Ascending aorta (tissue), 2 donors: ENCODE measurements at regions not wholly inside any gene's neighbourhood (a gene's known extent, or its start where the extent isn't known, plus 50 kb on each side); places are given as distances from the start of the nearest gene placed in this dataset.

ENCODE experiments used
- DNase-seq, 2 donors: peaks; one replicate each; pipeline ENCODE4 v3.0.0-alpha.2; 2019; ENCODE audit warnings: low spot score in 2 of 2
- H3K27ac ChIP-seq, 2 donors: fragments of 200-600 bp; sonication (generic); one replicate each; pipeline ENCODE4 v1.5.1; 2016 to 2017; ENCODE audit warnings: mild to moderate bottlenecking in 1 of 2
- H3K27me3 ChIP-seq: fragments of 200-600 bp; sonication (generic); one replicate; pipeline ENCODE4 v1.5.1; 2017
- H3K36me3 ChIP-seq, 2 donors: fragments of 200-600 bp; sonication (generic); one replicate each; pipeline ENCODE4 v1.5.1; 2016
- H3K4me1 ChIP-seq, 2 donors: fragments of 200-600 bp; sonication (generic); one replicate each; pipeline ENCODE4 v1.5.1; 2016 to 2017; ENCODE audit warnings: mild to moderate bottlenecking in 1 of 2
- H3K4me3 ChIP-seq, 2 donors: fragments of 200-600 bp; sonication (generic); one replicate each; pipeline ENCODE4 v1.5.1; 2016 to 2017; ENCODE audit warnings: mild to moderate bottlenecking in 1 of 2
- H3K9me3 ChIP-seq, 2 donors: fragments of 200-600 bp; sonication (generic); one replicate each; pipeline ENCODE4 v1.5.1; 2016
- intact Hi-C: fragments of 100-400 bp; cut with DNase I; formaldehyde crosslinking; loops from one replicate; pipeline ENCODE4 v1.15.1; 2023
- TF ChIP-seq, protein P1 (sequence below), 3 experiments: fragments of 200-600 bp in 2 of 3; fragments of 450-650 bp in 1 of 3; sonication (generic) in 2 of 3; IDR thresholded peaks; one replicate each; pipeline ENCODE4 v1.5.1; 2016 to 2019; ENCODE audit warnings: antibody characterized with exemption in 3 of 3, mild to moderate bottlenecking in 1 of 3, moderate library complexity in 1 of 3

DNA sequence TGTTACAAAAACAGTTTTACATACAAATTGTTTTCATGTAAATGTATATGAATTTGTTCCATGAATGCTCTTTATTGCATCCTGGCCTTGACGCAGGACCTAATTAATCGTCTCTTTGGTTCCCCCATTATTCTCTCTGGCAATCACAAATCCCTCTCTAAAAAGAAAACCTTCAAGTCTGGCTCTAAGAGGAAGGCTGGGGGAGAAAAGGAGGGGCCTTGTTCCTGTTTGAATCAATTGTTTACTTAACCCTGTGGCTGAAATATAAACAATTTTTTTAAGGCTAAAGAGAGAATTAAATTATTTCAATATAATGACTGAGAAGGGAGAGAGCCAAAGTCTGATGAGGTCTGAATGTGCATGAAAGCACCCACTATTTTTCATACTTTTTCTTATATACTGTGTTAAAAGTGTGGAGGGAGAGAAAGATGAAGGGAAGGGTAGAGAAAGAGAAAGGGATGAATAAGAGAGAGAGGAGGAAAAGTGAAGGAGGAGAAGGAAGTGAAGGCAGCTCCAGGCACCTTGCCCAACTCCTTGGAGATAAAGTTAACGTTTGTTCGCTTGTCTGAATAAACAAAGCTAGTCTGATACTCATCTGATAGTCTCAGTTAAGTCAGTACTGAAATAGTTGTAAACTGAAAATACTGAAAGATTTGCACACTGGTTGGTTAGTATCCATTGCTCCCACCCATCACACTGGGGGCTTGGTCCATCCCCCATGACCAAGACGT is 116.4 kb upstream of the SPDL1 start:
- TF ChIP-seq, protein P1, sequence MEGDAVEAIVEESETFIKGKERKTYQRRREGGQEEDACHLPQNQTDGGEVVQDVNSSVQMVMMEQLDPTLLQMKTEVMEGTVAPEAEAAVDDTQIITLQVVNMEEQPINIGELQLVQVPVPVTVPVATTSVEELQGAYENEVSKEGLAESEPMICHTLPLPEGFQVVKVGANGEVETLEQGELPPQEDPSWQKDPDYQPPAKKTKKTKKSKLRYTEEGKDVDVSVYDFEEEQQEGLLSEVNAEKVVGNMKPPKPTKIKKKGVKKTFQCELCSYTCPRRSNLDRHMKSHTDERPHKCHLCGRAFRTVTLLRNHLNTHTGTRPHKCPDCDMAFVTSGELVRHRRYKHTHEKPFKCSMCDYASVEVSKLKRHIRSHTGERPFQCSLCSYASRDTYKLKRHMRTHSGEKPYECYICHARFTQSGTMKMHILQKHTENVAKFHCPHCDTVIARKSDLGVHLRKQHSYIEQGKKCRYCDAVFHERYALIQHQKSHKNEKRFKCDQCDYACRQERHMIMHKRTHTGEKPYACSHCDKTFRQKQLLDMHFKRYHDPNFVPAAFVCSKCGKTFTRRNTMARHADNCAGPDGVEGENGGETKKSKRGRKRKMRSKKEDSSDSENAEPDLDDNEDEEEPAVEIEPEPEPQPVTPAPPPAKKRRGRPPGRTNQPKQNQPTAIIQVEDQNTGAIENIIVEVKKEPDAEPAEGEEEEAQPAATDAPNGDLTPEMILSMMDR (IDR thresholded peaks at IDR 0.05): no peak
- no peak overlapping the region for H3K27ac ChIP-seq
- no peak for DNase-seq
- H3K36me3 ChIP-seq: no peaks in the 10 kb centered on the region
- H3K4me1 ChIP-seq: no peaks in the 10 kb centered on the region
- H3K27me3 ChIP-seq: no peaks in the 10 kb centered on the region
- no peak overlapping the region for H3K4me3 ChIP-seq
- H3K9me3 ChIP-seq: no peaks in the 10 kb centered on the region
- intact Hi-C loops: no loop called here

DNA sequence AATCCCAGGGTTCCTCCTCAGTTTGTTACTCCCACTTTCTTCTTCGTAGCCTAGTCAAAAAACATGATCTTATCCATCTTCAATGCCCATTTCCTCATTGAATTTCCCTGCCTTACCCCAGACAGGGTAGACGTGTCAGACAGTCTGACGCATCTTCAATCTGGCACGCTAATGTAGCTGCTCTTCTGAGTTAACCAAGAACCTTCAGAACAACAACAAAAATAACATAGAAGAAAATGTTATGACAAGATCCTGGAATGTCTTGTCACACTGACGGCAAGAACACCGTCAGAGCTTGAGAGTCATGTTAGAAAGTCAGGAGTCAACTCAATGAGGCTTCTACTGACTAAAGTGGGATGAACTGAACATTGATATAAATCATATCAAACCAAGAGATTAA is 122.7 kb upstream of the SPDL1 start:
- H3K27me3 ChIP-seq: no peaks in the 10 kb centered on the region
- no peak overlapping the region for H3K27ac ChIP-seq
- no peaks in the 10 kb centered on the region for H3K4me1 ChIP-seq
- no peak overlapping the region for H3K4me3 ChIP-seq
- TF ChIP-seq, protein P1 (IDR thresholded peaks at IDR 0.05): no peak
- H3K9me3 ChIP-seq: no peaks in the 10 kb centered on the region
- intact Hi-C loops: no loop called here
- no peak for DNase-seq
- no peaks in the 10 kb centered on the region for H3K36me3 ChIP-seq

DNA sequence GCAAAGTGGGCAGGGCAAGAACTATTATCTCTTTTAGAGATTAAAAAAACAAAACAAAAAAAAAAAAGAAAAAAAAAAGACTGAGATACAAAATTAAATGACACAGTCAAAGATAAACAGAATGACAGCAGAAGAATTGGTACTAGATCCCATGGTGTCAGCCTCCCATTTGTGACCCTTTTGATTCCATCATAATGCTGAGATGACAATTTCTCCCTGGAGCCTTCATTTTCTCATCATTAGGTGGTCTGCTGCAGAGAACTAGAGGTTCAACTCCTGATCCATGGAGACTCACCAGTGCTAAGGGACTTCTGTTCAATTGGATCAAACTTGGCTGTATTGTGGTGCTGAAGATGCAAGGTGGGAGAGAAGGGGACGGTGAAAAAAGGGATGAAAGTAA is 123.5 kb upstream of the SPDL1 start:
- TF ChIP-seq, protein P1 (IDR thresholded peaks at IDR 0.05): no peak
- H3K27ac ChIP-seq: no peak overlapping the region
- H3K27me3 ChIP-seq: no peaks in the 10 kb centered on the region
- H3K9me3 ChIP-seq: no peaks in the 10 kb centered on the region
- H3K4me1 ChIP-seq: no peaks in the 10 kb centered on the region
- no peak for DNase-seq
- H3K4me3 ChIP-seq: no peak overlapping the region
- H3K36me3 ChIP-seq: no peaks in the 10 kb centered on the region
- intact Hi-C loops: no loop called here

DNA sequence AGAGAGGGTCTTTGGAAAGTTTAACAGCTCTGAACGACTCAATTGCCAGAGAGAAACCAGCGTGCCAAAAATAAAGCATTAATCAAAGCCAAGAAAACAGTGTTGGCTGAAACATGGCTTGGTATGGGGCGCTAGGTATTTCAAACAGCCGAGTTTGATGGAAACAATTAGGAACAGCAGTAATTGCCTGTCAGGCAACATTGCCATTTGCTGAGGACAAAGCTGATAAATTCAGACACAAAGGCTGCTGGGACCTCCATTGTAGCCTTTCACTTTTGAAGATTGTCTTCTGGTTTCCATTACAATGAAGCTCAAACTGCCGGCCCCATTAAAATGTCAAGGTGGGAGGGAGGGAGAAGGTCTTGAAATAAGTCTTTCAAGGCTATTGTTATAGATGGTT is 125.4 kb upstream of the SPDL1 start:
- no peak overlapping the region for H3K27ac ChIP-seq
- DNase-seq: no peak
- H3K4me3 ChIP-seq: no peak overlapping the region
- TF ChIP-seq, protein P1 (IDR thresholded peaks at IDR 0.05): no peak
- H3K9me3 ChIP-seq: no peaks in the 10 kb centered on the region
- H3K27me3 ChIP-seq: no peaks in the 10 kb centered on the region
- H3K36me3 ChIP-seq: no peaks in the 10 kb centered on the region
- intact Hi-C loops: no loop called here
- H3K4me1 ChIP-seq: no peaks in the 10 kb centered on the region

DNA sequence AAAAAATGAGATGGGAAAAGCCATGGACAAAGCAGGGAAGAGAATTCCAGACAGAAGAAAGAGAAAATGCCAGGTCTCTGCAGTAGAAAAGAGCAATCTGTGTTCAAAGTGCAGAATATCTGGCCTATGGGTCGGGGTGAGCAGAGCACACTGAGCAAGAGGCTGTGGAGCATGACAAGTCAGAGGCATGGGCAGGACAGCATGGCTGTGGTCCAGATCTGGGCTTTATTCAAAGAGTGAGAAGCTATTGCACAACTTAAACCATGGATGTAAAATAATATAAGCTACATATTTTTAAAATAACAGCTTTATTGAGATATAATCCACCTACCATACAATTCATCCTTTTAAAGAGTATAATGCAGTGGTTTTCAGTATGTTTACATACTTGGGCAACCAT is 133.1 kb upstream of the SPDL1 start:
- TF ChIP-seq, protein P1 (IDR thresholded peaks at IDR 0.05): no peak
- no peak for DNase-seq
- H3K9me3 ChIP-seq: no peaks in the 10 kb centered on the region

DNA sequence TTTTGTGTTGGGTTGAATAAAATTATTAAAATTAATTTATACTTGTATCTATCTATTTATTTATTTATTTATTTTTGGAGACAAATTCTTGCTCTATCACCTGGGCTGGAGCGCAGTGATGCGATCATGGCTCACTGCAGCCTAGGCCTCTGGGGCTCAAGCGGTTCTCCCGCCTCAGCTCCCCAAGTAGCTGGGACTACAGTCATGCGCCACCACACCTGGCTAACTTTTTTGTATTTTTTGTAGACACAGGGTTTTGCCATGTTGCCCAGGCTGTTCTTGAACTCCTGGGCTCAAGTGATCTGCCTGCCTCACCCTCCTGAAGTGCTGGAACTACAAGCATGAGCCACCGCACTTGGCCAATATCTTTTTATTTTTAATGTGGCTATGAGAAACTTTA is 134.7 kb upstream of the SPDL1 start:
- Histone ChIP-seq H3K27ac (no peak overlapping the region), H3K4me3 (no peak overlapping the region), H3K4me1 (no peaks in the 10 kb centered on the region), H3K9me3 (no peaks in the 10 kb centered on the region), H3K27me3 (no peaks in the 10 kb centered on the region), H3K36me3 (no peaks in the 10 kb centered on the region)
- intact Hi-C loops: no loop called here
- TF ChIP-seq, protein P1 (IDR thresholded peaks at IDR 0.05): no peak
- DNase-seq: no peak

More for the DNA sequence above, 133.1 kb upstream of the SPDL1 start:
- H3K4me3 ChIP-seq: no peak overlapping the region
- no peaks in the 10 kb centered on the region for H3K4me1 ChIP-seq
- no peak overlapping the region for H3K27ac ChIP-seq
- intact Hi-C loops: no loop called here
- no peaks in the 10 kb centered on the region for H3K36me3 ChIP-seq
- H3K27me3 ChIP-seq: no peaks in the 10 kb centered on the region
